LNCAP (cell line): ENCODE measurements at regions not wholly inside any gene's neighbourhood (a gene's known extent, or its start where the extent isn't known, plus 50 kb on each side); places are given as distances from the start of the nearest gene placed in this dataset.

Experiments used
- CTCF ChIP-seq: fragments of 450-650 bp; IDR thresholded peaks from 2 replicates; pipeline ENCODE4 v1.5.1; 2017; ENCODE audit warnings: mild to moderate bottlenecking

DNA sequence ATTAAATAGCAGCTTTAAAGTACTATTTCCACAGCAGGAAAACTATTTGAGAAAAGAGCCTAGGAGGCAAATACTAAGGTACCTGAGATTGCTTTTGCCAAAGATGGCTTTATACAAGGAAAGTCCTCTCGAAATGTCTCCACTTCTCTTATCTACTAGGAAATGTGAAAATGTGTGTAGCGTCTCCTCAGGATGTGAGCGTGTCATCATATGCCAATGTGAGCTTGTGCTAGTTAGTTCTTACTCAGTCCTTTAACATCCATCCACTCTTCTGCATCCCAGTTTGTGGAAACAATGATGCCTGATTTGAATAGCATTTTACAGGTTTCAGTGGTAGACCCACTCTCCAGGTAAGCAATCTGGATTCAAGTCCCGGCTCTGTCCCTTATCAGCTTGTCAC is 421.0 kb downstream of the DYNC2H1 start:
- no peak for TF ChIP-seq CTCF

- no peak for TF ChIP-seq CTCF
Observed at GRCh38 chr11:103532133-103532788, 423.0 kb downstream of the DYNC2H1 start.

- TF ChIP-seq CTCF = no peak
Observed at GRCh38 chr11:103534191-103534590, 425.0 kb downstream of the DYNC2H1 start.

GRCh38 chr11:103534959-103535358 is 425.7 kb downstream of the DYNC2H1 start:
- TF ChIP-seq CTCF = no peak

GRCh38 chr11:103536335-103536722 is 427.1 kb downstream of the DYNC2H1 start:
- no peak for TF ChIP-seq CTCF

DNA sequence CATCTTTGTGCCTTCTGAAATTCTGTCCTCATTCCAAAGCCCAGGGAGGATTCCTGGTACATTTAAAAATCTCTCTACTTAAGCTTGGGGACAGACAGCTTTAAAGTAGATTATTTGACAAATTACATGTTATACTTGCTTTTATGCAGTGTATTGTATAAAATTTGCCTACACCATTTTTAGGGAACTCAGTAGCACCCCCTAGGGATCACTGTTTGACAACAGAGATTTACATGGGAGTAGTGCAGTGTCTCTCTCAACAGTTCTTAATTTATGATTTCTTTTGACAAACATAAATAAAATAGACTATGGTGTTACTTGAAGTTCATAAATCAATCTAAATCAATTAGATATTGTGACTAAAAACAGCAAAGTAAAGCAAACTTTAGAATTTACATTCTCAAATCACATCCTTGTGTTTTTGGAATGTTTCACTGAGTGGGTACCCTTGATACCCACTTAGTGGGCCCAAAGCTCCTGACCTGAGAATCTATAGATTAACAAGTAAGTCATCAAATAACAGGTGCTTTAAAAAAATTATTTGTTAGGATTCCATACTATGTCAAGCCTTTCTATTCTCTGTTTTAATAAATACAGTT is 428.8 kb downstream of the DYNC2H1 start:
- TF ChIP-seq CTCF = peak; percentile 79

DNA sequence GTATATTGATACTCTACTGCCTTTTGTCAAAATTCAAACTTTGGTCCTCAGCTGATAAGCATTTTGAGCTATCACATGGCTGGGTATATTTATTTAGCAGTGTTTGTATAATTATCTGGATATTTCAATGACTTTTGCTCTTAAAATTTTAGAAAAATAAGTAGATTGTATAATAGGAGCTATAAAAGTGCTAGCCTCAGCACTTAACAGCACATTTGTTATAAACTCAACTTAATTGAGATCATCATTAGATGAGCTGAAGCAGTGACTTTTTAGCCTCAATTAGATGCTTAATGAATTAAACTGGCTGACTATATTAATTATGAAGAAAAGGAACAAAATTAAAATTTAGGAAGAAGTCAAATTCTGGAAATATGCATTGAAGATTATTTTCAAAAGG is 429.9 kb downstream of the DYNC2H1 start:
- TF ChIP-seq CTCF = no peak
